GM23248 (cell line): ENCODE measurements at regions not wholly inside any gene's neighbourhood (a gene's known extent, or its start where the extent isn't known, plus 50 kb on each side); places are given as distances from the start of the nearest gene placed in this dataset.

Experiments used
- EZH2 ChIP-seq: fragments of 200-600 bp; sonication (generic); IDR thresholded peaks from 2 replicates; pipeline ENCODE4 v1.6.1; 2018; ENCODE audit warnings: antibody characterized with exemption, mild to moderate bottlenecking; ENCODE audit not compliant: insufficient read depth, poor library complexity, severe bottlenecking
- EZH2phosphoT487 ChIP-seq: fragments of 200-600 bp; sonication (generic); IDR thresholded peaks from 2 replicates; pipeline ENCODE4 v1.6.1; 2018; ENCODE audit warnings: antibody characterized with exemption, moderate library complexity, mild to moderate bottlenecking, low read depth; ENCODE audit not compliant: insufficient read depth

DNA sequence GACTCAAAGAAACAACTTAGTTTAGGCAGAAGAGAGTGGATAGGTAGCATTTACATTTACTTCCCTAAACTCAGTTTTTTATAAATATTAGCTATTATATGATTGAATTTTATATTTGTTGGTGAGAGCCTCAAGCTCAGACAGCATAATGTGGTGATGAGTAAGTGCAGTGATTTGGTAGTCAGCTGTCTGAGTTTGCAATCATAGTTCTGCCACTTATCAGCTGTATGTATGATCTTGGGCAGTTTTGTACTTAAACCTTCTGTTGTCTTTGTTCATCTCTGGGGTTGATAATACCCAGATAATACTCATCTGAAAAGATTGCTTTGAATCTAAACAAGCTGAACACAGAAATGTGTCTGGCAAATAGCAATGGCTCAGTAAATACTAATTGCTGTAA lies 108.8 kb downstream of the ANXA1 start:
- TF ChIP-seq EZH2phosphoT487 (no peak), EZH2 (no peak)
